Parathyroid adenoma (tissue), 2 donors: ENCODE measurements at regions not wholly inside any gene's neighbourhood (a gene's known extent, or its start where the extent isn't known, plus 50 kb on each side); places are given as distances from the start of the nearest gene placed in this dataset.

Experiments
- H2AFZ ChIP-seq: fragments of 300-600 bp; sonication (generic); one replicate; pipeline ENCODE4 v1.7.0; 2017; ENCODE audit warnings: antibody characterized with exemption, mild to moderate bottlenecking
- H3K27ac ChIP-seq: fragments of 300-600 bp; sonication (generic); one replicate; pipeline ENCODE4 v1.7.0; 2017
- H3K27me3 ChIP-seq: fragments of 300-600 bp; sonication (generic); one replicate; pipeline ENCODE4 v1.7.0; 2017; ENCODE audit warnings: low read length; ENCODE audit not compliant: control insufficient read depth, insufficient read depth
- H3K36me3 ChIP-seq: fragments of 300-600 bp; sonication (generic); one replicate; pipeline ENCODE4 v1.7.0; 2017; ENCODE audit warnings: low read length; ENCODE audit not compliant: control insufficient read depth, insufficient read depth
- H3K4me1 ChIP-seq: fragments of 300-600 bp; sonication (generic); one replicate; pipeline ENCODE4 v1.7.0; 2017; ENCODE audit warnings: control low read depth
- H3K4me2 ChIP-seq: fragments of 300-600 bp; sonication (generic); one replicate; pipeline ENCODE4 v1.7.0; 2017; ENCODE audit warnings: low read length
- H3K4me3 ChIP-seq: fragments of 300-600 bp; sonication (generic); one replicate; pipeline ENCODE4 v1.7.0; 2017; ENCODE audit warnings: low read depth, low read length
- H3K79me2 ChIP-seq: fragments of 300-600 bp; sonication (generic); one replicate; pipeline ENCODE4 v1.7.0; 2017; ENCODE audit warnings: control low read depth
- H3K9ac ChIP-seq: fragments of 300-600 bp; sonication (generic); one replicate; pipeline ENCODE4 v1.7.0; 2017; ENCODE audit warnings: mild to moderate bottlenecking
- H3K9me3 ChIP-seq: fragments of 300-600 bp; sonication (generic); one replicate; pipeline ENCODE4 v1.7.0; 2017; ENCODE audit warnings: low read length; ENCODE audit not compliant: control insufficient read depth
- TF ChIP-seq, protein P1 (sequence below): fragments of 300-600 bp; sonication (generic); IDR thresholded peaks from one replicate; pipeline ENCODE4 v1.7.0; 2017; ENCODE audit warnings: antibody characterized with exemption, mild to moderate bottlenecking
- donor health status: primary hyperparathyroidism.

DNA sequence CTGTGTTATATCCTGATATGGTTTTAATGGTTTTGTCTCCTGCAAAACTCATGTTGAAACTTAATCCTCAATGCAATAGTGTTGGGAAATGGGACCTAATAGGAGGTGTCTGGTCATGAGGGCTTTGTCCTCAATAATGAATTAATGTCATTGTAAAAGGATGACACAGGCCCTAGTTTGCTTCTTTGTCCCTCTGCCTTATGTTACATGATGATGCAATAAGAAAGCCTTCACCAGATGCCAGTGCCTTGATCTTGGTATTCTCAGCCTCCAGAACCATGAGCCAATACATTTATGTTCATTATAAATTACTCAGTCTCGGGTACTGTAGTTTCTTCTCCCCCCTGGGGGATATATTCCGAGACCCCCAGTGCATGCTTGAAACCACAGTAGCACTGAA lies 1247.4 kb upstream of the SORCS1 start:
- no peaks in the 10 kb centered on the region for H3K36me3 ChIP-seq
- H3K4me2 ChIP-seq = no peak overlapping the region
- no peak overlapping the region for H2AFZ ChIP-seq
- no peak overlapping the region for H3K4me3 ChIP-seq
- H3K79me2 ChIP-seq = no peaks in the 10 kb centered on the region
- H3K9me3 ChIP-seq = no peaks in the 10 kb centered on the region
- H3K4me1 ChIP-seq = no peaks in the 10 kb centered on the region
- H3K27me3 ChIP-seq = no peaks in the 10 kb centered on the region
- H3K9ac ChIP-seq = no peak overlapping the region
- TF ChIP-seq, protein P1, sequence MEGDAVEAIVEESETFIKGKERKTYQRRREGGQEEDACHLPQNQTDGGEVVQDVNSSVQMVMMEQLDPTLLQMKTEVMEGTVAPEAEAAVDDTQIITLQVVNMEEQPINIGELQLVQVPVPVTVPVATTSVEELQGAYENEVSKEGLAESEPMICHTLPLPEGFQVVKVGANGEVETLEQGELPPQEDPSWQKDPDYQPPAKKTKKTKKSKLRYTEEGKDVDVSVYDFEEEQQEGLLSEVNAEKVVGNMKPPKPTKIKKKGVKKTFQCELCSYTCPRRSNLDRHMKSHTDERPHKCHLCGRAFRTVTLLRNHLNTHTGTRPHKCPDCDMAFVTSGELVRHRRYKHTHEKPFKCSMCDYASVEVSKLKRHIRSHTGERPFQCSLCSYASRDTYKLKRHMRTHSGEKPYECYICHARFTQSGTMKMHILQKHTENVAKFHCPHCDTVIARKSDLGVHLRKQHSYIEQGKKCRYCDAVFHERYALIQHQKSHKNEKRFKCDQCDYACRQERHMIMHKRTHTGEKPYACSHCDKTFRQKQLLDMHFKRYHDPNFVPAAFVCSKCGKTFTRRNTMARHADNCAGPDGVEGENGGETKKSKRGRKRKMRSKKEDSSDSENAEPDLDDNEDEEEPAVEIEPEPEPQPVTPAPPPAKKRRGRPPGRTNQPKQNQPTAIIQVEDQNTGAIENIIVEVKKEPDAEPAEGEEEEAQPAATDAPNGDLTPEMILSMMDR = no peak
- no peak overlapping the region for H3K27ac ChIP-seq

DNA sequence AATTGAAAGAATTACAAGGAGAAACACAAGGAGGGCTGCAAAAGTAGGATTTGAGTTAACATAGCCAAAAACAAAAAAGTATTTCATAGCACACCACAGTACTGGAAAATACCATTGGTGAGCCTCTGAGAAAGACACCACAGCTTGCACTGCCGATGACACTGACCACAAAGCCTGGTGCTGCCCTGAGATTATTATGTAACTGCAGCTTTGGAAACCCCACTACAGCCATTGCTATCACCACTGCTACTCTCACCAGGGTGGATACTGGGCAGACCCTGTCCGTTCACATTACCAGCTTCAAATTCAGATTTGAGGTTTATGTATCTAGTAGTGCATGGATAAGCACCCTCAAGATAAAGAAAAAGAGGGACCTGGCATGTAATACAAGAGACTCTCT lies 1246.7 kb upstream of the SORCS1 start:
- no peaks in the 10 kb centered on the region for H3K79me2 ChIP-seq
- H3K9me3 ChIP-seq = no peaks in the 10 kb centered on the region
- no peak overlapping the region for H3K27ac ChIP-seq

DNA sequence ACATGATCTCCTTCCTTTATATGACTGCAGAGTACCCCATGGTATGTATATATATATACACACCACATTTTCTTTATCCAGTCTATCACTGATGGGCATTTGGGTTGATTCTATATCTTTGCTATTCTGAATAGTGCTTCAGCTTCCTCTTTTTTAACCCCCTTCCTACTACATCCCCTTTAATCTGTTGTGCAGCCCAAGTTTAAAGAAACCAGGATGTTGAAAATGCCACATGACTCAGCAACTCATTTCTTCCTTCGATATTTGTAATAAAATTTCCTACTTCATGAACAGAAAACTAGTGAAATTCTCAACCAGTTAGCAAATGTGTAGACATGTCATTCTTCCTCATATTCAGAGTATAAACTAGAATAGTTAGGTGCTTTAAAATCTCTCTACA lies 1245.7 kb upstream of the SORCS1 start:
- Histone ChIP-seq H3K79me2 (no peaks in the 10 kb centered on the region), H3K36me3 (no peaks in the 10 kb centered on the region), H2AFZ (no peak overlapping the region), H3K9ac (no peak overlapping the region), H3K27me3 (no peaks in the 10 kb centered on the region), H3K4me2 (no peak overlapping the region), H3K4me3 (no peak overlapping the region), H3K4me1 (no peaks in the 10 kb centered on the region), H3K9me3 (no peaks in the 10 kb centered on the region), H3K27ac (no peak overlapping the region)
- TF ChIP-seq, protein P1 = no peak

More for the DNA sequence above, 1246.7 kb upstream of the SORCS1 start:
- no peak overlapping the region for H3K4me3 ChIP-seq
- no peak overlapping the region for H2AFZ ChIP-seq
- H3K4me1 ChIP-seq = no peaks in the 10 kb centered on the region
- no peaks in the 10 kb centered on the region for H3K27me3 ChIP-seq
- H3K36me3 ChIP-seq = no peaks in the 10 kb centered on the region
- TF ChIP-seq, protein P1 = no peak
- no peak overlapping the region for H3K4me2 ChIP-seq
- H3K9ac ChIP-seq = no peak overlapping the region

DNA sequence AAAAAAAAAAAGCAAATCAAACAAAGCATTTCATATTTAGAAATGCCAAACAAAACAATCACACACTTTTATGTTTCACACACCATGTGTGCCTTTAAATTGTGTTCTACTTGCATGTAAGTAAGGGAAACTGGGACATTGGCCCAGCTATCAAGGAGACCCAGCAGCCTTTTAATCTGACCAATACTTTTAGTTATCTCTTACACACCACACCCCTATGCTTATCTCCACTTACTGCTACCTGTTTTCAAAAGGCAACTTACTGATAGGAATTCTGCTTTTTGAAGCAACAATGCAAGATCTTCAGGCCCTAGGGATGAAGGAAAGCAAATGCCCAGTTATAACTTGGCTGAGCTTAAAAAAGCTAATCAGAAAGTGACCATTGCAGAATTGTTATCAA lies 1244.8 kb upstream of the SORCS1 start:
- Histone ChIP-seq H3K36me3 (no peaks in the 10 kb centered on the region), H3K4me2 (no peak overlapping the region), H3K4me3 (no peak overlapping the region), H3K9ac (no peak overlapping the region), H3K4me1 (no peaks in the 10 kb centered on the region), H3K9me3 (no peaks in the 10 kb centered on the region), H3K27me3 (no peaks in the 10 kb centered on the region), H3K27ac (no peak overlapping the region), H3K79me2 (no peaks in the 10 kb centered on the region), H2AFZ (no peak overlapping the region)
- TF ChIP-seq, protein P1 = no peak

DNA sequence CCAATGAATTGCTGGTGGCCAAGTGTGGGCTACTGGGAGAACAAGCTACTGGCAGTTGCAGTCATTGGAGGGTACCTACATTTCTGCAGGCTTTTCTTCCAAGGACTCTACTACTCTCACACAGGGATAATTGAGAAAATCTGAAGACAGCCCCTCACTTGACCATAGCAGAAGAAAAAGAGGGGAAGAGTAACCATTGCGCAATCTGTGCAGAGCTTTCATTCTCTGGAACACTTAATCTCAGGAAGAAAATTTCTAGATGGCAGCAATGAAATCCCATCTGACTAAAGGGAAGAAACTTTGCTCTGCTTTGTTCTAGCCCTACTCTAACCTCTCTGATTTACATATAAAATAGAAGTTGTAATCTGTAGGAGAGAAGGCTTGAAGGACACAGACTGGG lies 1239.6 kb upstream of the SORCS1 start:
- TF ChIP-seq, protein P1 = no peak
- no peak overlapping the region for H3K4me2 ChIP-seq
- H3K27ac ChIP-seq = no peak overlapping the region
- no peaks in the 10 kb centered on the region for H3K79me2 ChIP-seq
- H3K36me3 ChIP-seq = no peaks in the 10 kb centered on the region
- no peaks in the 10 kb centered on the region for H3K27me3 ChIP-seq
- no peak overlapping the region for H2AFZ ChIP-seq
- no peak overlapping the region for H3K4me3 ChIP-seq
- no peaks in the 10 kb centered on the region for H3K9me3 ChIP-seq
- H3K4me1 ChIP-seq = no peaks in the 10 kb centered on the region
- H3K9ac ChIP-seq = no peak overlapping the region
